DND-41 (cell line): ENCODE measurements at regions not wholly inside any gene's neighbourhood (a gene's known extent, or its start where the extent isn't known, plus 50 kb on each side); places are given as distances from the start of the nearest gene placed in this dataset.

Experiments used
- CTCF ChIP-seq: IDR thresholded peaks from 2 replicates; pipeline ENCODE4 v1.5.1; 2012; ENCODE audit warnings: borderline replicate concordance, low read length, moderate library complexity, mild to moderate bottlenecking; ENCODE audit not compliant: poor library complexity, severe bottlenecking; ENCODE audit errors: extremely low read depth
- EZH2 ChIP-seq: IDR thresholded peaks from 3 replicates; pipeline ENCODE4 v1.6.1; 2012; ENCODE audit warnings: borderline replicate concordance, low read depth, mild to moderate bottlenecking, moderate library complexity, low read length, inconsistent platforms; ENCODE audit not compliant: severe bottlenecking

GRCh38 chr13:73465617-73465971 lies 406.8 kb downstream of the KLF5 start:
- TF ChIP-seq CTCF (no peak), EZH2 (no peak)
